Glomerular visceral epithelial cell (primary cell): ENCODE measurements at regions not wholly inside any gene's neighbourhood (a gene's known extent, or its start where the extent isn't known, plus 50 kb on each side); places are given as distances from the start of the nearest gene placed in this dataset.

ENCODE experiments used
- DNase-seq: peaks from one replicate; pipeline ENCODE4 v3.0.0-alpha.2; 2016; ENCODE audit errors: extremely low spot score

DNA sequence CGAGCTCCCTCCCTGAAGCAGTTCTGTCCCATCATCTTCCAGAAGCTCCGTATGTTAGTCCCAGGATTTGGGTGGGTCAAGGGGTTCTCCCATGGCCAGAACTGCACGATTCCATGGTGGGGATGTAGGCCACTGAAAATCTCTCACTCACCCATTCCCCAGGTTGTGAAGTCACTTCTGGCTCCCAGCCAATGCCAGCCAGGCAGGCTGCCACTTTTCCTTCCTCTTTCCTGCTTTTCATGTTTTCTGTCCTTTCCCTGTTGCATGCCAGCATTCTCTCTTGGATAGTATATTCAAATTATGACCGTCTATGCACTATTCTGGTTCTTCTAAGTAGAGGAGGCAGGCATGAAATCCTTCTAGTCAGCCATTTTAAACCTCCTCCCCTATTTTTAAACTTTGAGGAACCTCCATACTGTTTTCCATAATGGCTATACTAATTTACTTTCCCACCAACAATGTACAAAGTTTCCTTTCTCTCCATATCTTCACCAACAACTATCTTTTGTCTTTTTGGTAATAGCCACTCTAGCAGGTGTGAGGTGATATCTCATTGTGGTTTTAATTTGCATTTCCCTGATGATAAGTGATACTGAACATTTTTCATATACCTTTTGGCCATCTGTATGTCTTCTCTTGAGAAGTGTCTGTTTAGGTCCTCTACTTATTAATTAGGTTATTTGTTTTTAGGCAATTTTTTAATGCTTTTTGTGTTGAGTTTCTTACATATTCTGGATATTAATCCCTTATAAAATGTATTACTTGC, 182.1 kb upstream of the TET2 start:
- no peak for DNase-seq

DNA sequence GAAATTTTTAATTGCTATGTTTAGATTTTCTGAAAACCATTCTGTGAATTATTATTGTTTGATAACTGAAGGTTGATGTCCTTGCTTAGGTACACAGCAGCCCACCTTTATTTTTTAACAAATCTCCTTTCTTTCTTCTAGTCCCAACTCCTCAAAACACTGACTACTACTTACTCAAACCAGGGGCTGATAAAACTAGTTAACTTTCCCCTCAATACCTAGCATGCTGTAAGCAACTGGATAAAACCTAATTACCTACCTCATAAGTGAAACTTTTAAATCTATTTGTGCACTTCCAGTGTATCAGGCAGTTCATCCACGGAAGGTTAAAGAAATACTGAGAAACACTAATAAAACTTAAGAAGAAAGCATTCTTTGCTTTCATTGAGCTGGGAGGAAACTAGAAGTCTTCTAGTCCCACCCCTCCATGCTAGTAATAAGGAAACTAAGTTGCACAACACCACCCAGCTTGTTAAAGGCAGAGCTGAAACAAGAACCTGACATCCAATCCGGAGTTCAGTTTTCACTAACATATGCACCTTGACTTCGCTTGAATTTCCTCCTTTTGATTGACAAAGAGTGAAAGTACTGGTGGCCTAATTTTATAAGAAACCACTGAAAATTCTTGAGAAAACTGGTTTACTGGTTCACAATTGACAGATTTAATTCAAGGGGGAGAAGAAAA, 180.2 kb upstream of the TET2 start:
- DNase-seq = no peak

DNA sequence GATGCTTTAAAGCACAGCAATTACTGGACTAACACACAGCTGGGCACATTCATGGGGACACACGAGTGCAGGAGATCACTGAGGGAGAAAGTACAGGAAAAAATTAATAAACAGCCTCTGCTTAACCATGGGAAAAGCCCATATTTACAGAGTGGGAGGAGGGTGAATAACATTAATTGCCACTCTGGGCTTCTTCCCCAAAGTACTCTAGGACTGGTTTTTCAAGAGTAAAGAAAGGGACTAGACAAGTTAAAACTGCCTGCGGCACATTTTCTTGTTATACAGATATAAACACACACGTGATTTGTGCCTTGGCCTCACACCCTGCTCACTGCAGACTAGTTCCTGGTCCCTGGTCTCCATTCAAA, 179.7 kb upstream of the TET2 start:
- no peak for DNase-seq

DNA sequence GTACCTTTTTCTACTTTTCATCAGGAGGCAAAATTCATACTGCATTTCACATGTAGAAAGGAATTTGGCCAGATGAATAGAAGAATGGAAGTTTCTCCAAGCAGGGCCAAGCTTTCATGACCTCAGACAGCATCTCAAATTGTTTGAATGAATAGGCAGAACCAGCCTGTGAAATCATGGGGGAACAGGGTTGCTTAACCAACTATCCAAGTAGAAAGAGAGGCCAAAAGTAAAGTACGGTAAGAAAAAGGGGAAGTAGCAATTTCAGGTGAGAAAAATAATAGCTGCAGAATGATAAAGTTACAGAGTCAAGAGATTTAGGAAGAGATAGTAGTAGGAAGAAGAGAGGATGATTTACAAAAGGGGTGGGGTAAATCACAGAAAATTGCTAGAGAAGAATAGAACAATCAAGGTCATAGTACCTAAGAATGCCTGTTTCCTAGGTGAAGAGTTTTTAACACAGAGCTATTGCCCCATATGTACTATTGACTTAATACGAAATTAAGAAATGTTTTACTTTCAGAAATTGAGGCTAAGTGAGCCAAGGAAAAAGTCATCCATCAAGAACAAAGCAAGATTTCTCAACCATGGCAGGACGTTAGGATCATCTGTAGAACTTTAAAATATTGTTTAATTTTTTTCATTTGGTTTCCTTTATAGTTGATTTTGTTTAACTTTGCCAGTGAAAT, 177.1 kb upstream of the TET2 start:
- DNase-seq = no peak

DNA sequence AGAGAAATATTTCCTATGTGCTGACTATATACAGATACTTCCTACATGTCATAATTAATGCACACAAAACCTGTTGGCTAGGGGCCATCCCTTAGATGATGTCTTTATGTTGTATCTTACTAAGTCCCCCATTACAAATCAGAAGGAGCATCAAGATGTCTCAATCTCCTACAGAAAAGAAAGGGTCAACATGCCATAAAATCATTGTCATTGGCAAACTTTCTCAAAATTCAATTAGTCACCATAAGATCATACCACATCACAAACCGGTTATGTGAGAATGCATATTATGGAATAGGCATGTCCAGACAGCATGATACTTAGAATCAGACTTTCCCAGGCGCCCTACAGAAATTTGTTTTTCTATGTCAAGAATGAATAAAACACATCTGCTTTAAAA, 175.2 kb upstream of the TET2 start:
- no peak for DNase-seq

DNA sequence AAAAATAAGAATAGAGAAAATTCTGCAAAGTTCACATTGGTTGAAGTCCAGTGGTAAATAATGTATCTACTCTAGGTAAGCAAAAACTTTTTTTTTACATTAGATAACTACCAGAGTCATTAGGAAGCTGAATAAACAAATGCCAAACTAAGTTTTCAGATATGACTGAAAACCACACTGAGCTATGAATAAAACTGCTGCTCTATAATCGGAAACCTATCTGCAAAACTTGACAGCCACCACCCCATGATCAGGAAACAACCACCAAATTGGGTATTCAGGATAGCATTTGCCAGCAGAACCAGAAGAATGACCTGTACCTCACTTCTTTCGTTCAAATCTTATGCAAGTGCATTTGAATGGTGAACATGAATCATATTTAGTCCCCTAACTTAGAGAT, 173.0 kb upstream of the TET2 start:
- no peak for DNase-seq

DNA sequence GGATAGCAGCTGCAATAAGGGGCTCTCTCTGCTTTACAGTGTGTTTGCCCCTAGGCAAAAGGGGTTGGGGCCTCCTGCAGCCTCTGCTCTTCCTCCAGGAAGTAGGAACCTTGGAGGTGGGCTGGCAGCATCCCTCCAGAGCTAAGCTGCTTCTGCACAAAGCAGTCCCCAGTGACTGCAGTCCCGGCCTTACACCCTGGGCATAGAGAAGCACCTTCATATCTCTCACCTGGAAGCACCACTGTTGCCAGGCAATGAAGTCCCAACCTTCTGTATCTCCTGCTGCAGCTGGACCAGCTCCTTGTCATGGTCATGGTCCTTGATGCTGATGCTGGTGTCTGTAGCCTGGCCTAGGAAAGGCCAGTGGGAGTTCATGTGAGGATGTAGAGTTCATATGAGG, 171.1 kb upstream of the TET2 start:
- DNase-seq = no peak

DNA sequence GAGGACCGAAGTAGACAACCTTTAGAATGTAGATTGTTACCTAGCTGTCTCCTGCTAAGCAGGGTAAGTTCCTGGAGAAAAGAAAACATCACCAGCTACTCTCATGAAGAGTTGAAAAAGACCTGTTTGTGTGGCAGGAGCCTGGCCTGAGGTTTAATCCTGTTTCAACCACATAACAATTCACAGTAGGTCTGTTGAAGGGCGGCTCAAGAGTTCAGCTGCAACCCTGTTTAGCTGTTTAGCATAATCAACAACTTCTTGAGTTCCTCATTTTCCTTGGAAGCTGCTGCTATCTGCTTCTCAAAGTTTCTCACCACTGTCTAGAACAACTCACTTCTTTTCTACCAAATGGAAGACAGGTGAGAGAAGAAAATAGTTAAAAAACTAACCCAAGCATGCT, 170.4 kb upstream of the TET2 start:
- DNase-seq = no peak

DNA sequence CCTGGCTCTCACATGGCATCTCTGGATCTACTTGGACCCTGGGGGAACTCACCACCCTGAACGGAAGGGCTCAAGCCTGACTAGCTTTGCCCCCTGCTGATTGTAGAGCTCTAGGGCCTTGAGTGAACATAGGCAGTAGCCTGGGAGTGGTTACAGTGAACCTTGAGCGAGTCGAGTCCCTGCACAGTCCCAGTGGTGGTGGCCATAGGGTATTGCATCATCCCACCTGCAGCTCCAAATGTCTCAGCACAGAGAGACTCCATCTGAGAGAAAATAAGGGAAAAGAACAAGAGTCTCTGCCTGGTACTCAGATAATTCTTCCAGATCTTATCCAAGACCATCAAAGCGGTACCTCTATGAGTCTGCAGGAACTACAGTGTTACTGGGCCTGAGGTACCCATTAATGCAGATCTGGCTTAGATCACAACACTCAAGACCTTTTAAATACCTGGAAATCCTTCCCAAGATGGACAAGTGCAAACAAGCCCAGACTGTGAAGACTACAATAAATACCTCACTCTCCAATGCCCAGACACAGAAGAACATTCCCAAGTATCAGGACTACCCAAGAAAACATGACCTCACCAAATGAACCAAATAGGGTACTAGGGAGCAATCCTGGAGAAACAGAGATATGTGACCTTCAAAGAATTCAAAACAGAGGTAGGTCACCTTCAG, 167.5 kb upstream of the TET2 start:
- DNase-seq = no peak

DNA sequence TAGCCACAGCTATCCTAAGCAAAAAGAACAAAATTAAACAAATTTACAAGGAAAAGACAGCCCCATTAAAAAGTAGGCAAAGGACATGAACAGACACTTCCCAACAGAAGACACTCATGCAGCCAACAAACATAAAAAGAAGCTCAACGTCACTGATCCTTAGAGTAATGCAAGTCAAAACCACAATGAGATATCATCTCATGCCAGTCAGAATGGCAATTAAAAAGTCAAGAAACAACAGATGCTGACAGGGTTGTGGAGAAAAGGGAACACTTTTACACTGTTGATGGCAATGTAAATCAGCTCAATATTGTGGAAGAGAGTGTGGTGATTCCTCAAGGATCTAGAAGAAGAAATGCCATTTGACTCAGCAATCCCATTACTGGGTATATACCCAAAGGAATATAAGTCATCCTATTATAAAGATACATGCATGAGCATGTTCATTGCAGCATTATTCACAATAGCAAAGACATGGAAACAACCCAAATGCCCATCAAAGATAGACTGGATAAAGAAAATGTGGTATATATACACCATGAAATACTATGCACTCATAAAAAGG, 163.0 kb upstream of the TET2 start:
- DNase-seq = no peak

DNA sequence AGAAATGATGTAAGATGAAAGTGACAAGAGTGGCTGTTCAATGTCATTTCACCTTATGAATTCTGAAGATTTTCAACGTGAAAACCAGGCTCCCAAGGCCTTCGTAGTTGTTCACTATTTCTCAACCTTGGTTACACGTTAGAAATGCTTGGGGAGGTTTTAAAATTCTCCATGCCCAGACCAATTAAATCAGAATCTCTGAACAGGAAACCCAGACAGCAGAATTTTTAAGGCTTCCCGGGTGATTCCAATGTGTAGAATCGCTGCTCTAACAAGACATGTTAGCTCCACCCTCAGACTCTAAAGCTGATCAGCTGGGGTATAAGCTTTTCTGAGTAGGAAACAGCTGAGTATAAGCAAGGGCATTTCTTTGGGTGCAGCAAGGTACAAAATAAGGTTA, 160.4 kb upstream of the TET2 start:
- no peak for DNase-seq

DNA sequence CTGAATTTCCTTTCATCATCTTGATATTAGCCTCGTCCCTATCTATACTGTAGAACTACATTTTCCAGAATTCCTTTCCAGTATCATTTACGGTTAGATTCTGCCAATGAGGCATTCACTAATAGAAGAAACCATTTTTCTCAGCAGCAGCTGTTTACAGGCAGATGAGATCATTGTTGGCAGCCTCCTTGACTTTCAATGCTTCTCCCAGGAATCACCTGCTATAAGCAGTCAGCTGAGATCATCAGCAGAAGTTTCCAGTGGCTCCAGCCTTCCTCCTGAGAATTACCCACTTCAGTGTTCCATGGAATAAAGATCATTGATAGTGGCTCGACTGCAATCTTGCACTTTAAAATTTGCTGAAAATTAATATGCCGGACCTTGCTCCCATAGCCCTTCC, 157.3 kb upstream of the TET2 start:
- peak; percentile 31 for DNase-seq

DNA sequence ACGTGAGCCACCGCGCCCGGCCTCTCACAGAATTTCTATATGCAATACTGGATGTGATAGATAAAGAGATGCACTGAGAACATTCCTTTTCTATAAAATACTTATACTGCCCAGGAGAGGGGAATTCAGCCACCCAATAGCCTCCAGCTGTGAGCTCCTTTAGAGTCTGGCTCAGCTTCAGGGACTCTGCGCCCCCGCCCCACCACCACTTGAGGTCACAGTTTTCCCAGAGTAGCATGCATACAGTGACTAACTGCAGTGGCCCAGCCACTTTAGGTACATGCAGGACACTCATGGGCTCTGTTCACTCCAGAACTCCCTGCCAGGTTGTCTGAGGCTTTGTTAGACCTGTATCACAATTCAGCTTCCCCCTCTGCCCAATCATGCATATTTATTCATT, 144.4 kb upstream of the TET2 start:
- no peak for DNase-seq

DNA sequence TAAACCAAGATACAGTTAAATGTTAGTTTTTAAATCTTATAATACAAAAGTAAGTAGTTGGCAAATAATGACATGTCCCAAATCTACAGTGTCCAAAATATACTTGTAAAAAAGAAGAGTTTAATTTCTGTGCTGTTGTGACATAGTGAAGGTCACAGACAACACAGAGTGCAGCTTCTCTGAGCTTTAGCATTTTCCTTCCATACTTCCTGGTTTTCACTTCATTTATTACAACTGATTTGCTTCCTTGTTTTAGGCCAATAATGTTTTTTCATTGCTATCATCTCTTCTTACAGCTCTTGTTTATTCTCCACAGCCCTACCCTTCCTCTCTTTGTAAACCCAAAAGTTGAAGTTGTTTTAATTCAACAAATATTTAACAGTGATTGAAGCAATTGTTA, 132.4 kb upstream of the TET2 start:
- DNase-seq = no peak

DNA sequence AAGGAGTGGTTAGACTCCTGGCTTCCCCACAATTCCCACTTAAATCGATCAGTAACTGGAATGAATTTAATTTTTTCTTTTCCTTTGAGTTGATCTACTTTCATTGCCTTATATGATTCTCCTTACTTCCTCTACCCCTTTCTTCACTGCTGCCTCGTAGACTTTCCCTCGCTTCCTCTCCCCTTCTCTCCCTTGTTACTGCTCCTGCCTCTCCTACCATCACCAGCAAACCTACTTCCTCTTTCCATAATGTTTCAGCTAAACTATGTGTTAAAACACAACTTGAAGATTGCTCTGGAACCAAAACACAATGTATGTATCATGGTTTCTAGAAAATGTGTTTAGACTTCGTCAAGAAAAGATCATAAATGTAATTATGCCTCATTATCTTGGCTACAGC, 132.0 kb upstream of the TET2 start:
- DNase-seq = no peak

DNA sequence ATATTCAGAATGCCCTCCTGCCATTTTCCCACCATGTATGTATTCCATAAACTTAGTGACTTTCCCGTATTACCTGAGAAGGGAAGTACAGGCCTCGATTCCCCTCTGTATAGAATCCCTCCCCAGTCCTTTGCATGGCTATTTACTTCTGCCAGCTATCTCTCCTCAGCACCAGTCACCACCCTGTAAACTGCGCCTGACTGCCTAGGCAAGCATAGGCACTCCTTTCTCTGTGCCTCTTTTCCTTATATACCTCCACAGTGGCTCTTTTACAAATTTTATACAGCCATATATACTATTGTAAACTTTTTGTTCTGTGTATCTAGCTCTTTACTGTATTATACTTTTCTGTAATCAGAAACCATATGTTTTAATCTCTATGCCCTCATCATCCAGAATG, 130.9 kb upstream of the TET2 start:
- no peak for DNase-seq

DNA sequence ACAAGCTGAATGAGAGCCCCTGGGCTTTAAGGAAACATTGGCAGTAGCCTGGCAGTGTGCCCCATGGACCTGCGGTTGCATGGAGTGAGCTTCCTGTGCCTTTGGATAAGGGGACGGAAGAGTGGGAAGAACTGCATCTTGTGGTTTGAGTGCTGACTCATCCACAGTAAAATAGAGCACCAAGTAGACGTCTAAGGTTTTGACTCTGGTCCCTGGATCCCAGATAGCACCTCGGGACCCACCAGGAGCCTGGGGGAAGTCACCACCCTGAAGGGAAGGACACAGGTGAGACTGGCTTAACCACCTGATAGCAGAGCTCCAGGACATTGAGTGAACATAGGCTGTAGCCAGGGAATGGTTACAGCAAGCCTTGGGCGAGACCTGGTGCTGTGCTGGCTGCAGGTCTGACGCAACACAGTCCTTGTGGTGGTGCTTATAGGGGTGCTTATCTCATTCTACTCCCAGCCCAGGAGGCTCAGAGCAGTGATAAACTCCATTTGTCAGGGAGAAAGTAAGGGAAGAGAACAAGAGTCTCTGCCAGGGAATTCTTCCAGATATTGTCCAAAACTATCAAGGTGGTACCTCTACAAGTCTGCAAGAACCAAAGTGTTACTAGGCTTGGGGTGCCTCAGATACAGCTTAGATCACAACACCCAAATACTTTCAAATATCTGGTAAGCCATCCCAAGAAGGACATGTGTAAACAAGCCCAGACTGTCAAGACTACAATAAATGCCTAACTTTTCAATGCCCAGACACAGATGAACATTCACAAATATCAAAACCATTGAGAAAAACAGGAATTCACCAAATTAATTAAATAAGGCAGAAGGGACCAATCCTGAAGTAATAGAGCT, 123.6 kb upstream of the TET2 start:
- DNase-seq = peak; percentile 81

DNA sequence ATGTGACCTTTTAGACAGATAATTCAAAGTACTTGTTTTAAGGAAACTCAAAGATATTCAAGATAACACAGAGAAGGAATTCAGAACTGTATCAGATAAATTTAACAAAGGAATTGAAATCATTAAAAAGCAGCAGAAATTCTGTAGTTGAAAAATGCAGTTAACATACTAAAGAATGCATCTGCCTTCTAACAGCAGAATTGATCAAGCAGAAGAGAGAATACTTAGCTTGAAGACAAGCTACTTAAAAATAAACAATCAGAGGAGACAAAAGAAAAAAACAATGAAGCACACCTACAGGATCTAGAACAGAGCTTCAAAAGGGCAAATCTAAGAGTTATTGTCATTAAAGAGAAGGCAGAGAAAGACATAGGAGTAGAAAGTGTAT, 123.0 kb upstream of the TET2 start:
- no peak for DNase-seq

DNA sequence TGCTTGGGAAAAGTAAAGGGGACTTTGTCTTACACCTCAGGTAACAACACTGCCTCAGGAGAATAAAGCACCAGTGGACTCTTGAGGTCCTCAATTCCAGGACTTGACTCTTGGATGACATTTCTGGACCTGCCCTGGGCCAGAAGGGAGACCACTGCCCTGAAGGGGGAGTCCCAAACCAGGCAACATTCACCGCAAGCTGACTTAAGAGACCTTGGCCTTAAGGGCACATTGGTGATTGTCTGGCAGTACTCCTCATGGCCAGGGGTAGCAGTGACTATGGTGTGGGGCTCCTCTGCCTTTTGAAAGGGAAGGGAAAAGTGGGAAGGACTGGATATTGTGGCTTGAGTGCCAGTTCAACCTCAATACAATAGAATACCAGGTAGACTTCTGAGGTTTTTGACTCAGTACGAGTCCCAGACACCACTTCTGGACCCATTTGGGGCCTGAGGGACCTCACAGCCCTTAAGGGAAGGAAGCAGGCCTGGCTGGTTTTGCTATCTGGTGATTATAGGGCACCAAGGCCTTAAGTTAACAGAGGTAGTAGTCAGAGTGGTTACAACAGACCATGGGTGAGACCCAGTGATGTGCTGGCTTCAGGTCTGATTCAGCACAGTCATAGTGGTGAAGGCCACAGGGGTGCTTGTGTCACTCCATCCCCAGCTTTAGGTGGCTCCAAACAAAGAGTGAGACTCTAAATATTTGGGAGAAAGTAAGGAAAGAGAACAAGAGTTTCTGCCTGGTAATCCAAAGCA, 121.2 kb upstream of the TET2 start:
- DNase-seq = no peak

DNA sequence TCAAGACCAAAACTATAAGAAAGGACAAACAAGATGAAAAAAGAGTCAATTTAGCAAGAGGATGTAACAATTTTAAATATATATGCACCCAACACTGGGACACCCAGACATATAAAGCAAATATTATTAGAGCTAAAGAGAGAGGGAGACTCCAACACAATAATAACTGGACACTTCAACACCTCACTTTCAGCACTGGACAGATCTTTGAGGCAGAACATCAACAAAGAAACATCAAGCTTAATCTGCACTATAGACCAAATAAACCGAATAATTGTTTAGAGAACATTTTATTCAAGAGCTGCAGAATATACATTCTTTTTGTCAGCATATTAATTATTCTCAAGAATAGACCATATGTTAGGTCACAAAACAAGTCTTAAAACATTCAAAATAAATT, 109.7 kb upstream of the TET2 start:
- no peak for DNase-seq

DNA sequence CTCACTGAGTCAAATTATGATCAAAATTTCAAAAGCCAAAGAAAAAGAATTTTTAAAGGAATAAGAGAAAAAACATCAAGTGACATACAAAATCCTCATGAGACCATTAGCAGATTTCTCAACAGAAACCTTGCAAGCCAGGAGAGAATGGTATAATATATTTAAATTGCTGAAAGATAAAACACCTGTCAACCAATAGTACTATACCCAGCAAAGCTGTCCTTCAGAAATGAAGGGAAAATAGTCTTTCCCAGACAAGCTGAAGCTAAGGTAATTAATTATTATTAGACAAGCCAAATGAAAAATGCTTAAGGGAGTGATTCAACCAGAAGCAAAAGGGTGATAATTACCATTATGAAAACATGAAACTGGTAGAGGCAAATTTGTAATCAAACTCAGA, 104.2 kb upstream of the TET2 start:
- no peak for DNase-seq
